Retinal pigment epithelial cell (primary cell): ENCODE measurements at regions not wholly inside any gene's neighbourhood (a gene's known extent, or its start where the extent isn't known, plus 50 kb on each side); places are given as distances from the start of the nearest gene placed in this dataset.

Experiments
- DNase-seq: peaks from one replicate; pipeline ENCODE4 v3.0.0-alpha.2; 2010; ENCODE audit warnings: low read depth
- H3K4me3 ChIP-seq: 2 replicates; pipeline ENCODE4 v1.5.1; 2011; ENCODE audit warnings: mild to moderate bottlenecking, low read length, control low read depth, moderate library complexity
- TF ChIP-seq, protein P1 (sequence below): conservative IDR thresholded peaks from 2 replicates; pipeline ENCODE4 v1.5.1; 2011; ENCODE audit warnings: low read depth, low read length, control low read depth, inconsistent platforms

DNA sequence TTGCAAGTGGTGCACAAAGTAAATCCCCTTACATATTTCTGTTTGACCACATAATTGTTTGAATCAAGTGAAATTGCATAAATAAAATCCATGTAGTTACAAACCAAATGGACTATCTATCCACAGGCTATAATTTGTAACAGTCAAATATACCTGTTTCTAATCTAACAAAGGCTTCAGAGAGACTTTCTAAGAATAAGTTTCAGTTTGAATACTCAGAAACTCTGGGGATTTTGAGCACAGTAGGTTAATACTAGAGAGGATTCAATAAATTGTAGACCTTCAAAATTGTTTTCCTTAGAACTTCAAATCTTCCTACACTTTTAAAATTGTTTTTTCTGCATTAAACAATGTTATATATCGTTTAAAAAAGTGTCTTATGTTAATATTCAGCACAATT, 1250.1 kb downstream of the NLGN4X start:
- no peak for DNase-seq
- TF ChIP-seq, protein P1, sequence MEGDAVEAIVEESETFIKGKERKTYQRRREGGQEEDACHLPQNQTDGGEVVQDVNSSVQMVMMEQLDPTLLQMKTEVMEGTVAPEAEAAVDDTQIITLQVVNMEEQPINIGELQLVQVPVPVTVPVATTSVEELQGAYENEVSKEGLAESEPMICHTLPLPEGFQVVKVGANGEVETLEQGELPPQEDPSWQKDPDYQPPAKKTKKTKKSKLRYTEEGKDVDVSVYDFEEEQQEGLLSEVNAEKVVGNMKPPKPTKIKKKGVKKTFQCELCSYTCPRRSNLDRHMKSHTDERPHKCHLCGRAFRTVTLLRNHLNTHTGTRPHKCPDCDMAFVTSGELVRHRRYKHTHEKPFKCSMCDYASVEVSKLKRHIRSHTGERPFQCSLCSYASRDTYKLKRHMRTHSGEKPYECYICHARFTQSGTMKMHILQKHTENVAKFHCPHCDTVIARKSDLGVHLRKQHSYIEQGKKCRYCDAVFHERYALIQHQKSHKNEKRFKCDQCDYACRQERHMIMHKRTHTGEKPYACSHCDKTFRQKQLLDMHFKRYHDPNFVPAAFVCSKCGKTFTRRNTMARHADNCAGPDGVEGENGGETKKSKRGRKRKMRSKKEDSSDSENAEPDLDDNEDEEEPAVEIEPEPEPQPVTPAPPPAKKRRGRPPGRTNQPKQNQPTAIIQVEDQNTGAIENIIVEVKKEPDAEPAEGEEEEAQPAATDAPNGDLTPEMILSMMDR: no peak
- no peak overlapping the region for H3K4me3 ChIP-seq

DNA sequence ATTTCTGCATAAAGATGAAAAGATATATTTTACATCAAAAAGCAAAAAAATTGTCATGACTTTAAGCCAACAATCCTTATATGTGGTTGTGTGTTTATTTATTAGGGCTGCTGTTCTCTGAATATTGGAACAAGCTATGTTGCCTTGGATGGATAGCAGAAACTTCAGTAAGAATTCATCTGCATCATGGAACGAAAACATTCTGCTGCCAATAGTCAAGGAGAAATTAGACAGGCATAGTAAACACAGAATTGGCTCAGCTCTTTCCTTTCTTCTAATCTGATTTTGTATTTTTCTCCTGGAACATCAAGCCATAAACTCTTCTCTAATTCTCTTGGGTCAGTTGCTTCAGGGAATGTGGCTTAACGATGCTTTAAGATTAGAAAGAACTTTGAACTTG, 1257.0 kb downstream of the NLGN4X start:
- H3K4me3 ChIP-seq: no peak overlapping the region
- TF ChIP-seq, protein P1: no peak

DNA sequence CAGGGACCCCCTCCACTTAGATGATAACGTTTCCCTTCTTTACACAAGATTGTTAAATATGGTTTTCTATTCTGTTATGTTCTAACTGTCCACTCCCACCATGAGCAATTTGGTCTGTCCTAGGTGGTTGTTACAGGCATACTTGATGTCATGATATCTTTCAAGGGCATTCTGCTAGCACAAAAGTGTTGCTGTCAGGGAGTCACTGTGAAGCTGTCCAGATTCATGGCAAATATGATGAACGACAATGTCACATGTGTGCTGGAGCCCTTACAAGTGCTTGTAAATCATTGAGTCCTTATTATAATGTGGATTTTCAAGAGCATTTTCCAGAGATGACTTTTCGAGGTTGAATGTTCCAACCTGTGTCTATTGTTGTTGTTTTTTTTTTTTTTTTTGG, 1250.7 kb upstream of the PRKX start:
- DNase-seq: no peak
- TF ChIP-seq, protein P1: no peak
- no peak overlapping the region for H3K4me3 ChIP-seq

More for the DNA sequence above, 1257.0 kb downstream of the NLGN4X start:
- DNase-seq: no peak

DNA sequence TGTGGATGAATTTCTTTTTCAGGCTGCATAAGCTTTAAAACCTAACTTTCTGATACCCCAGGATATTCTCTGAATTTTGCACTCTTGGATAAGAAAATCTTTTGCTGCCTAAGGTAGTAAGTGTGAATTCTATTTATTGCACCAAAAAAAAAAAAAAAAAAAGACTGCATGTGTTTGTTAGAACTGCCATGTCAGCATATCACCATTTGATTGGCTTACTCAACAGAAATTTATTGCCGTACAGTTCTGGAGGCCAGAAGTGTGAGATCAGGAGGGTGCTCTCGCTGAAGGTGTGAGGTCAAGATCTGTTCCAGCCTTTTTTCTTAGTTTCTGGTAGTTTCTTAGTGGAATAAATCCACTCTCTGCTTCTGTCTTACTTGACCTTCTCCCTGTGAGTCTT, 1250.0 kb upstream of the PRKX start:
- TF ChIP-seq, protein P1: no peak

DNA sequence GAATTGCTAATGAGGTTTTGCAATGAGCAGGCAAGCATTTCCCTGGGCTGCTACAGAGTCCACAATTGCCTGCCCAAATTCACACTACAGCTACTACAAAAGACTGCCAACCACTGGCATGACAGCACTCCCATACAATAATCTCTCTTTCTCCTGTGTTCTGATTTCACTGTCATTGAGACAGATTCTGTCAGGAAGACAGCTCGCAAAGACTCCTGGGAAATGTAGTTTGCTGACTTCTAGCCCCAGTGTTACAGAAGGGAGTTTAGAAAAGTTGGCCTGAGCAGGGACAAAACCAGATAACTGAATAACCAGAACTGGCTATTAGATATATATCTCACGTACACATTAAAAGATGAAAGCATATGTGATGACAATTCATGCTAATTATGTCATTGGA, 1231.3 kb upstream of the PRKX start:
- TF ChIP-seq, protein P1: no peak
- no peak for DNase-seq
- H3K4me3 ChIP-seq: no peak overlapping the region

More for the DNA sequence above, 1250.0 kb upstream of the PRKX start:
- DNase-seq: no peak
- H3K4me3 ChIP-seq: no peak overlapping the region

DNA sequence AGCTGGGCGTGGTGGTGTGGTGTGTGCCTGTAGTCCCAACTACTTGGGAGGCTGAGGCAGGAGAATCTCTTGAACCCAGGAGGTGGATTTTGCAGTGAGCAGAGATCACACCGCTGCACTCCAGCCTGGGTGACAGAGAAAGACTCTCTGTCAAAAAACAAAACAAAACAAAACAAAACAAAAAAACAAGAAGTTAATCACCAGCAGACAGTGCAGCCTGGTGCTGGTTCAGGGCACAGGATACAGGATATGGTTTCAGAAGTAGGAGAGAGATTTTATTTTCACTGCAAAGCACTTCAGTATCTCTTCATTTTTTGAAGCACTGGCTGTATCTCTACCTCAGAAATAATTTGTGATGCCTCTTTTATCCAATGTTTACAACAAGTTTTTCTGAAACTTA, 1222.9 kb upstream of the PRKX start:
- DNase-seq: no peak
- TF ChIP-seq, protein P1: no peak
- no peak overlapping the region for H3K4me3 ChIP-seq

DNA sequence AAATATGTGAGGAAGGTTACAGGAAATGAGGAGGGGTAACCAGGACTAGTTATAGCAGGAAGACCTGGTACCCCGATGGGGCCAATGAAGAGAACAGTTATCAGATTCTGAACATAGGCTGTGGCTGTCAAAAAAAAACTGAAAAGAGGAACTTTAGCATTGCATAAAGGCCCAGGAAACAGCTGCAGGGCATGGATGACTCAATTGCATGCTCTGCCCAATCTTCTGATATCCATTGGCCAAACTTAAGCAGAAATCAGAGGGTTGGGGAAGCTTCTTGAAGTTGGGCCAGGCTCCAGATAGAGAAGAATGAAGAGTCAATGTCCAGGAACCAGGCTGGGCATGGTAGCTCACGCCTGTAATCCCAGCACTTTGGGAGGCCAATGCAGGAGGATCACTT, 1222.4 kb upstream of the PRKX start:
- TF ChIP-seq, protein P1: no peak
- H3K4me3 ChIP-seq: no peak overlapping the region
- no peak for DNase-seq
